Right lobe of liver (tissue), 4 donors: ENCODE measurements at regions not wholly inside any gene's neighbourhood (a gene's known extent, or its start where the extent isn't known, plus 50 kb on each side); places are given as distances from the start of the nearest gene placed in this dataset.

Experiments used
- POLR2A ChIP-seq: fragments of 450-650 bp; IDR thresholded peaks from one replicate; pipeline ENCODE4 v1.6.1; 2017; ENCODE audit warnings: antibody characterized with exemption, mild to moderate bottlenecking
- TF ChIP-seq, protein P1 (sequence below), 4 donors: fragments of 200-600 bp in 3 of 4; fragments of 450-650 bp in 1 of 4; IDR thresholded peaks; one replicate each; pipeline versions ENCODE4 v1.5.1 to v1.8.0; 2016 to 2022; ENCODE audit warnings: antibody characterized with exemption in 4 of 4, mild to moderate bottlenecking in 2 of 4
- donor health status: DM: no; HTN: no; CAD: no.
- donor health status: DM: no; HTN: no; CAD: no.
- donor health status: DM: no; HTN: yes; CAD: no.

DNA sequence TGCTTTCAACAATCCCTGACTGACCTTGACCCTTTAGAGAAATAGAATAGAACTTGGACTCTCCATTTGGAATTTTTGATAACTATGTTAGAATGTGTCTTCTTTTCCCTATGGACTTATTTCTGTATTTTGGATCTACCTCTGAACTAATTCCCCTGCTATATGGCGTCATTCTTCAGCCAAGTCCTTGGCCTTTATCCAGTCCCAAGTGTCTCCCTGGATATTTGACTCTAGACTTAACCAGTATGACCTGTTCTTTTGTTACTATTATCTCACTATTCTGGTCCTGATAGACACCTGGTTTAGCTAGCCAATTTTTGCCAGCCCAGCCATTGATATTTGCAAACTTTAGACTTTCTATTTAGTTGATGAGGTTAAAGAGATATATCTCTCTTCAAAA lies 186.8 kb downstream of the KCNS3 start:
- no peak for TF ChIP-seq POLR2A
- TF ChIP-seq, protein P1, sequence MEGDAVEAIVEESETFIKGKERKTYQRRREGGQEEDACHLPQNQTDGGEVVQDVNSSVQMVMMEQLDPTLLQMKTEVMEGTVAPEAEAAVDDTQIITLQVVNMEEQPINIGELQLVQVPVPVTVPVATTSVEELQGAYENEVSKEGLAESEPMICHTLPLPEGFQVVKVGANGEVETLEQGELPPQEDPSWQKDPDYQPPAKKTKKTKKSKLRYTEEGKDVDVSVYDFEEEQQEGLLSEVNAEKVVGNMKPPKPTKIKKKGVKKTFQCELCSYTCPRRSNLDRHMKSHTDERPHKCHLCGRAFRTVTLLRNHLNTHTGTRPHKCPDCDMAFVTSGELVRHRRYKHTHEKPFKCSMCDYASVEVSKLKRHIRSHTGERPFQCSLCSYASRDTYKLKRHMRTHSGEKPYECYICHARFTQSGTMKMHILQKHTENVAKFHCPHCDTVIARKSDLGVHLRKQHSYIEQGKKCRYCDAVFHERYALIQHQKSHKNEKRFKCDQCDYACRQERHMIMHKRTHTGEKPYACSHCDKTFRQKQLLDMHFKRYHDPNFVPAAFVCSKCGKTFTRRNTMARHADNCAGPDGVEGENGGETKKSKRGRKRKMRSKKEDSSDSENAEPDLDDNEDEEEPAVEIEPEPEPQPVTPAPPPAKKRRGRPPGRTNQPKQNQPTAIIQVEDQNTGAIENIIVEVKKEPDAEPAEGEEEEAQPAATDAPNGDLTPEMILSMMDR (IDR thresholded peaks at IDR 0.05) = no peak
